ENCODE measurements at regions not wholly inside any gene's neighbourhood (a gene's known extent, or its start where the extent isn't known, plus 50 kb on each side); places are given as distances from the start of the nearest gene placed in this dataset.
A peak's percentile ranks its signal among the peaks of the same experiment; 100 is the strongest.

DNA sequence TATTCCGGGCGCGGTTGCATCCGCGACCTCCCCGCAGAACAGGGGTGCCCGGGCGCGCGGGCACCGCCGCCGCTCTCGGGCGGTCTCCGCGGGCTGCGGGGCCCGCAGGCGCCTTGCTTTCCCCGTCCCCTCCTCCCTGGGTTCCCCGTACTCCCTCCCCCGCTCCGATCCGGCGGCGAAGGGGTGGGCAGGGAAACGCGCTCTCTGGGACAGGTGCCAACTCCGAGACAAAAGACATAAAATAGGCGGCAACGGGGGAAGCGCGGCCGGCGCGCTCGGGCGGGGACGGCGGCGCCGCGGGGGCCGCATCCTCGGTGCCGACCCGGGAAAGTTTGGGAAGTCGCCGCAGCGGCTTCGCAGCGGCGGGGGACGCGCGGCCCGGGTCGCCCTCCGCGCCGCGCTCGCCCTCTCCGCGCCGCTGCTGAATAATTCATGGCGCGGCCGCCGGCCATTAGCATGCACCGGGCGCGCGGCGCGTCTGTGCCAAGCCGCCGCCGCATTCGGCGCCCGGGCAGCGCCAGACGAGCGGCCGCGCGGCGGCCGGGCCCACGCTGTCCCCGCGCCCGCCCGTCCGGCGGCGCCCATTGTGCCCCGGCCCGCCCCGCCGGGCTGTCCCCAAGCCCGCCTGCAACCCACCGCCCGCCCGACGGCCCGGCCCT is 78.7 kb upstream of the PPARA start:
- TF ChIP-seq, protein P1, sequence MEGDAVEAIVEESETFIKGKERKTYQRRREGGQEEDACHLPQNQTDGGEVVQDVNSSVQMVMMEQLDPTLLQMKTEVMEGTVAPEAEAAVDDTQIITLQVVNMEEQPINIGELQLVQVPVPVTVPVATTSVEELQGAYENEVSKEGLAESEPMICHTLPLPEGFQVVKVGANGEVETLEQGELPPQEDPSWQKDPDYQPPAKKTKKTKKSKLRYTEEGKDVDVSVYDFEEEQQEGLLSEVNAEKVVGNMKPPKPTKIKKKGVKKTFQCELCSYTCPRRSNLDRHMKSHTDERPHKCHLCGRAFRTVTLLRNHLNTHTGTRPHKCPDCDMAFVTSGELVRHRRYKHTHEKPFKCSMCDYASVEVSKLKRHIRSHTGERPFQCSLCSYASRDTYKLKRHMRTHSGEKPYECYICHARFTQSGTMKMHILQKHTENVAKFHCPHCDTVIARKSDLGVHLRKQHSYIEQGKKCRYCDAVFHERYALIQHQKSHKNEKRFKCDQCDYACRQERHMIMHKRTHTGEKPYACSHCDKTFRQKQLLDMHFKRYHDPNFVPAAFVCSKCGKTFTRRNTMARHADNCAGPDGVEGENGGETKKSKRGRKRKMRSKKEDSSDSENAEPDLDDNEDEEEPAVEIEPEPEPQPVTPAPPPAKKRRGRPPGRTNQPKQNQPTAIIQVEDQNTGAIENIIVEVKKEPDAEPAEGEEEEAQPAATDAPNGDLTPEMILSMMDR (IDR thresholded peaks at IDR 0.05) = peak in 1 of 4 experiments; percentile 7
- TF ChIP-seq POLR2A (IDR thresholded peaks at IDR 0.05) (peak; percentile 69), EP300 (IDR thresholded peaks at IDR 0.05) (no peak), POLR2AphosphoS5 (IDR thresholded peaks at IDR 0.05) (peak; percentile 93)

All from gastroesophageal sphincter (tissue), 3 donors.